GM23338 (cell line): ENCODE measurements at regions not wholly inside any gene's neighbourhood (a gene's known extent, or its start where the extent isn't known, plus 50 kb on each side); places are given as distances from the start of the nearest gene placed in this dataset.
"Not testable (repeated sequence)": the region's sequence is repeated elsewhere in the genome, so short reads cannot be mapped to it uniquely, and the experiment has no call there.

Experiments used
- ATAC-seq: fragments of 200-7000 bp; cut with Tn5 transposase; 3 replicates; pipeline ENCODE4 v1.9.1; 2020
- DNase-seq: peaks from one replicate; pipeline ENCODE4 v3.0.0-alpha.2; 2015; ENCODE audit warnings: low spot score
- H2AFZ ChIP-seq: fragments of 200-600 bp; sonication (generic); 2 replicates; pipeline ENCODE4 v1.8.0; 2016; ENCODE audit warnings: antibody characterized with exemption, mild to moderate bottlenecking, moderate library complexity
- H3F3A ChIP-seq: fragments of 200-600 bp; sonication (generic); replicated peaks from 2 replicates; pipeline ENCODE4 v1.8.0; 2017; ENCODE audit warnings: antibody characterized with exemption, mixed run types, low read depth
- H3K27ac ChIP-seq: fragments of 200-600 bp; sonication (generic); 2 replicates; pipeline ENCODE4 v1.6.1; 2016; ENCODE audit warnings: low read depth
- H3K27me3 ChIP-seq: fragments of 200-600 bp; sonication (generic); 2 replicates; pipeline ENCODE4 v1.8.0; 2016; ENCODE audit warnings: mild to moderate bottlenecking, mixed run types, moderate library complexity; ENCODE audit not compliant: insufficient read depth
- H3K36me3 ChIP-seq: fragments of 200-600 bp; sonication (generic); 2 replicates; pipeline ENCODE4 v1.8.0; 2016; ENCODE audit warnings: mild to moderate bottlenecking; ENCODE audit not compliant: insufficient read depth
- H3K4me1 ChIP-seq: fragments of 200-600 bp; sonication (generic); 2 replicates; pipeline ENCODE4 v1.8.0; 2016; ENCODE audit warnings: mild to moderate bottlenecking, moderate library complexity; ENCODE audit not compliant: insufficient read depth
- H3K4me2 ChIP-seq: fragments of 200-600 bp; sonication (generic); 2 replicates; pipeline ENCODE4 v1.7.1; 2017; ENCODE audit warnings: mixed run types
- H3K4me3 ChIP-seq: fragments of 200-600 bp; sonication (generic); 2 replicates; pipeline ENCODE4 v1.6.1; 2016; ENCODE audit warnings: mixed run types
- H3K79me2 ChIP-seq: fragments of 200-600 bp; sonication (generic); replicated peaks from 2 replicates; pipeline ENCODE4 v1.8.0; 2017; ENCODE audit warnings: mild to moderate bottlenecking; ENCODE audit not compliant: insufficient read depth
- H3K9me2 ChIP-seq: fragments of 200-600 bp; sonication (generic); 2 replicates; pipeline ENCODE4 v1.8.0; 2017; ENCODE audit not compliant: insufficient read depth
- H4K20me1 ChIP-seq: fragments of 200-600 bp; sonication (generic); replicated peaks from 2 replicates; pipeline ENCODE4 v1.8.0; 2017; ENCODE audit warnings: mild to moderate bottlenecking; ENCODE audit not compliant: insufficient read depth
- H3K27ac Mint-ChIP-seq: 2 replicates; pipeline ENCODE4 v1.8.0; 2020; ENCODE audit warnings: inconsistent platforms, mild to moderate bottlenecking, moderate library complexity, mixed read lengths
- H3K27me3 Mint-ChIP-seq: 3 replicates; pipeline ENCODE4 v1.8.0; 2022; ENCODE audit warnings: low read depth, mild to moderate bottlenecking, moderate library complexity, mixed read lengths, inconsistent platforms; ENCODE audit not compliant: insufficient read depth, poor library complexity
- H3K36me3 Mint-ChIP-seq: 3 replicates; pipeline ENCODE4 v1.8.0; 2021; ENCODE audit warnings: low read depth, mild to moderate bottlenecking, inconsistent platforms, moderate library complexity, mixed read lengths
- H3K4me1 Mint-ChIP-seq: 3 replicates; pipeline ENCODE4 v1.8.0; 2020; ENCODE audit warnings: mild to moderate bottlenecking, inconsistent platforms, mixed read lengths
- H3K4me3 Mint-ChIP-seq: 3 replicates; pipeline ENCODE4 v1.8.0; 2021; ENCODE audit warnings: moderate library complexity, mild to moderate bottlenecking, inconsistent platforms, mixed read lengths
- H3K9me3 Mint-ChIP-seq: 3 replicates; pipeline ENCODE4 v1.8.0; 2020; ENCODE audit warnings: moderate library complexity, mild to moderate bottlenecking, inconsistent platforms, mixed read lengths
- CTCF ChIP-seq, 2 experiments: fragments of 200-600 bp in 1 of 2; sonication (generic) in 1 of 2; conservative IDR thresholded peaks; 2 replicates each; pipeline versions ENCODE4 v1.5.1 to v1.6.1; 2016 to 2017; ENCODE audit warnings: antibody characterized with exemption in 2 of 2, low read depth in 2 of 2, mild to moderate bottlenecking in 2 of 2, moderate library complexity in 1 of 2
- EZH2phosphoT487 ChIP-seq: fragments of 200-600 bp; sonication (generic); IDR thresholded peaks from one replicate; pipeline ENCODE4 v1.8.1; 2018; ENCODE audit warnings: antibody characterized with exemption; ENCODE audit not compliant: unreplicated experiment
- NANOG ChIP-seq: IDR thresholded peaks from 2 replicates; pipeline ENCODE4 v1.6.1; 2016; ENCODE audit warnings: antibody characterized with exemption, borderline replicate concordance
- REST ChIP-seq: IDR thresholded peaks from one replicate; pipeline ENCODE4 v1.6.1; 2018; ENCODE audit warnings: antibody characterized with exemption; ENCODE audit not compliant: unreplicated experiment
- ZNF462 ChIP-seq: fragments of 250-450 bp; sonication (Bioruptor Pico); IDR thresholded peaks from 2 replicates; pipeline ENCODE4 v1.5.0; 2020; ENCODE audit warnings: mild to moderate bottlenecking, moderate library complexity

- TF ChIP-seq CTCF (conservative IDR thresholded peaks at IDR 0.05; ENCODE audit: low read depth in 2 of 2) (no peak), ZNF462 (CRISPR knock-in tag) (no peak)
These were observed 187.9 kb upstream of the TSHZ3 start (continued) for GRCh38 chr19:31537136-31537535.

- H3K4me1 ChIP-seq, H3K27me3 Mint-ChIP-seq, H3K27ac Mint-ChIP-seq, H3K36me3 Mint-ChIP-seq, H2AFZ ChIP-seq, H4K20me1 ChIP-seq, H3K27ac ChIP-seq, H3K4me3 ChIP-seq, DNase-seq, ATAC-seq, H3K36me3 ChIP-seq, H3K79me2 ChIP-seq, H3F3A ChIP-seq, H3K27me3 ChIP-seq, H3K4me3 Mint-ChIP-seq, H3K4me2 ChIP-seq, H3K4me1 Mint-ChIP-seq: not testable (repeated sequence)
- peaks cover 13% of the 10 kb centered on the region; the same call in 1 of the 2 replicates for H3K9me2 ChIP-seq
- H3K9me3 Mint-ChIP-seq: peaks cover 19% of the 10 kb centered on the region
These were observed 188.7 kb upstream of the TSHZ3 start for GRCh38 chr19:31537902-31538301.

- peaks cover 7% of the 10 kb centered on the region; the same call in 1 of the 3 replicates for H3K4me1 Mint-ChIP-seq
- no peak overlapping the region for H3K4me2 ChIP-seq
- TF ChIP-seq EZH2phosphoT487 (no peak), REST (no peak), NANOG (no peak), CTCF (conservative IDR thresholded peaks at IDR 0.05; ENCODE audit: low read depth in 2 of 2) (no peak)
These were observed 189.6 kb upstream of the TSHZ3 start for GRCh38 chr19:31538879-31539278.

More at GRCh38 chr19:31538879-31539278, 189.6 kb upstream of the TSHZ3 start:
- no peak overlapping the region for H3K27ac ChIP-seq
- H3K27ac Mint-ChIP-seq: no peak overlapping the region
- H3K9me3 Mint-ChIP-seq: peaks cover 20% of the 10 kb centered on the region
- no peak overlapping the region for H3K4me3 ChIP-seq
- H3K27me3 ChIP-seq: no peaks in the 10 kb centered on the region
- no peaks in the 10 kb centered on the region for H3F3A ChIP-seq
- ATAC-seq (no peak), DNase-seq (no peak)
- no peaks in the 10 kb centered on the region for H3K79me2 ChIP-seq
- no peaks in the 10 kb centered on the region for H3K4me1 ChIP-seq
- H3K9me2 ChIP-seq: peaks cover 17% of the 10 kb centered on the region; the same call in 1 of the 2 replicates
- H3K36me3 ChIP-seq: no peaks in the 10 kb centered on the region
- H3K4me3 Mint-ChIP-seq: no peak overlapping the region
- peaks cover 9% of the 10 kb centered on the region for H3K36me3 Mint-ChIP-seq
- no peak overlapping the region for H2AFZ ChIP-seq
- H3K27me3 Mint-ChIP-seq: peaks cover 2% of the 10 kb centered on the region
- H4K20me1 ChIP-seq: no peaks in the 10 kb centered on the region
